NCI-H2171 (cell line): ENCODE measurements at regions not wholly inside any gene's neighbourhood (a gene's known extent, or its start where the extent isn't known, plus 50 kb on each side); places are given as distances from the start of the nearest gene placed in this dataset.
"Not testable (repeated sequence)": the region's sequence is repeated elsewhere in the genome, so short reads cannot be mapped to it uniquely, and the experiment has no call there.

Experiments used
- DNase-seq: peaks from one replicate; lab custom pipeline; 2025; lab: John Stamatoyannopoulos, UW

DNA sequence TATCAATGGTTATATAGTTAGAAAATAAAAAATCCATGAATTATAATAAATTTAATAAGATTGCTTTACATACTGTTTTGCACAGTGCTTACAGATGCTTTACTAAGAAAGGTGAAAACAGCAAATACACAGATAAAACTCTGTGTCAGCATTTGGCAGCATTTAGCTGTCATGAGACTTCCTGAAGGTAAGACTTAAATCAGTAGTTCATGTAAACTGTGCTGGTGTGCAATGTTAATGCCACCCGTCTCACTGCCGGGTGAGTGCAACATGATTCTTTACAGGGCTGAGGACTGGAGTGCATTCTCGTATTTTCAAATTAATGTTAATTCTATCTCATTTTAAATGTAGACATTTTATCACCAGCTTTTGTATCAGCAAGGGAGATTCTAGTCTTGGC is 326.2 kb upstream of the POT1 start:
- no peak for DNase-seq

DNA sequence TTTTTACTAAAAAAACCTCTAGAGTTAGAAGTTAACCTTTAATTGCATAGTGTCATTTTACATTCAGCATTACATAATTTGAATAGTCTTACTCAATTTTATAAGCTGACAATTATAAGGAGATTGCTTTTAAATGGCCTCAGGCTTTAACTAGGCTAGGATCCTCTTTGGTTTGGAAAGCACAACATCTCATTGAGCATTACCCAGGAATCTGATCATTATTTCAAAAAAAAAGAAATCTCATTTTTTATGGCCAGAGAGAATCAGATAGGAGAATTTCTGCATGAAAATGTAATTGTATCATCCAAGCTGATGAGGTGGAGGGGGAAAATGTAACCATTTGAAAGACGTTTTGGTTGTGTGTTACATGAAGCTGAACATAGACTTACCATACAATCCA is 324.9 kb upstream of the POT1 start:
- DNase-seq, result no peak

DNA sequence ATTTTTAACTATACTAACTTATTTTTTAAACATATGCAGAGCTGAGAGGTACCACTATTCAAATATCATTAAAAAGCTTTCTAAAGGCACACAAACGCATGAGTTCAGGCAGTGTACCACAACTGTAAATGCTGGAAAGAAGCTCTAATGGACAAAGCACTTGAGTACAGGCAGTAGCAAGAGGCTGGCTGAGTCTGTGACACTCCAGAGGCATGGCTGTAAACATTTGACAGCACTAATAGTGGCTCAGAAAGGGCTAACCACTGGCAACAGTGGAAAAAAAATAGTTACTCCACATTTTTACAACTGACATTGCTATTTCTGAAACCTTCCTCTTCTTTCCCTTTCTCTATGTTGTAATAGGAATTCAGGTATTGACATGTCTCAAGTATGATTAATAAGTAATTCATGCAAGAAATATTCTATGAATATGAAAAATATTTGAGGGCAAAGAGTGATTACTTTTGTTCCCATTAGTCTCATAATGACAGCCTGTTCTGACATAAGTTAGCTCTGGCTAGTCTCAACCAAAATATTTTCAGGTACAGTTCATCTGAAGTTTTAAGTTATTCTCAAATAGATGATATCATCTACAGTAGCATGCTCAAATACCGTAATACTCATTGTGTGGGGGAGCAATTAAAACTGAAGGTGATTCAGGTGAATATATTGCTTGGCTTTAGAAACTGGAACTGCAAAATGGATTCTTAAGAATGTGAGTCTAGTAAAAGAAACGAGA is 324.0 kb upstream of the POT1 start:
- DNase-seq, result no peak

DNA sequence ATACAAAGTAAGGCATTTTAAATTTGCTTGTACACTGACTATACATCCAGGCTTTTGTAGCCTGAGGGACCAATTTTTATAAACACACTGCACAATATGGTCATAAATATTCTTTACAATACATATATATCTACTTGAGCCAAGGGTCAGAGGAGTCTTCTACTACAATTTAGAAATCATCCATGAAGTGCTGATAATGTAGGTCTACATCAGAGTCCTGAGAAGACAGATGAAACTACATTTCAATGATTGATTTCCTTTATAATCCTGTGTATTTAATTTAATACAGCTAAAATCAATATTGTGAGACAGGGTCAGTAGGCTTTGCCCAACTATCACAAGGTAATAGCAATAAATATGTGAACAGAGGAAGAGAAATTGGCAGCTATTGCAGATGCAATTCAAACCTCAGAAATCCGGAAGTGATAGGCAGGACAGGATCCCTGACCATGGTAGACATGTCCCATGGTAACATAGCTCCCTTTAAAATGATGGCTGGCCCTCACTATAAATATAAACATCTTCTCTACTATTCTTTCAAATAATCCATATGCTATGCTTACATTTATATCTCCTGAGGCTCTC is 318.0 kb upstream of the POT1 start:
- no peak for DNase-seq

DNA sequence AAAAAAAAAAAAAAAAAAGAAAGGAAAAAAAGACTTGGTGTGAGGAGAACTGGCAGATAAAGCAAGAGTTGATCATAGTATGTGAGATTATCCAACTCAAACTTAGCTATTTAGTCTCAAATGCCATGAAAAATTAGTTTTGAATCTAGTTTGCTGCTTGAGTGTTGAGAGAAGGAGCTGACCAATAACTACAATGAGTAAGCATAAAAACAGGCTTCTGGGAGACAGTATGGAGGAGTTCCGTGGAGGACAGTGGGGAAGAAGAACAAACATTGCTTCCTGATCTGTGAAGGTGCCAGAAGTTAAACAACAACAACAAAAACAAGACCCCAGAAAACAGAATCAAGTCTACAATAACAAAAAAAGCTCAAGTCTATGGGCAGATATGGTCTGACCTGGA is 317.1 kb upstream of the POT1 start:
- no peak for DNase-seq

DNA sequence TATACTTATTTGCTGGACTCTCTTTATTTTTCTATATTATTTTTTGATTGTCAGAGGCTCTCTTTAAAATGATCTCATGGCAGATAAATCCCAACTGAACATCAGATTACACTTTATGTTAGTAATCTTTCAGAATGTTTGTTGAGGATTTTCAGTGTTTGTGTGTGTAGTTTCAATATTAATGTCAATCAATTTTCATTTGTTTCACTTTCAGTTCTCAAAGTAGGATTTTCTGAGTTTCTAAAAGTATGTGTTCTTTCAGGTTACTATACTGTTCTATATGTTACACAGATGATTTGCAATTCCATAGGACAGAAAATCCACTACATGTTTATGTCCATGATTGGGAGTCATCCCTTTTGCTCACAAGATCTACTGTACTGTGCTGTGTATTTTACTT is 311.9 kb upstream of the POT1 start:
- DNase-seq, result no peak

DNA sequence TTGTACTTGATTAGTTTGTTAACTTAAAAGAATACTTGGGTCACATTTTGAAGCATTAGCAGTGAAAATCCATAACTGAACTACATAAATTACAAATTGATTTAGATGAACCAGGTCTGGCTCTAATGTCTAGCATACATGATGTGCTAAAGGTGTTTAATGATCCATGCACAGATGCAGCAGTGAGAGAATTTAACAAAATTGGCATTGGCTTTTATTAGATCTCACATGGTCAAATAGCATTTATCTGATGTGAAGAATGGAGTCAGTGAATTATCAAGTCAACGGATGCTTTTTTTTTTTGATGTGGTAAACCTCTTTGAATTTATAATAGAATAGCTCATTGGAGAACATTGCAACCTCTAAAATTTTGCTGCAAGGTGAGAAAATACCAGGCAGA is 293.0 kb upstream of the POT1 start:
- DNase-seq, result no peak

DNA sequence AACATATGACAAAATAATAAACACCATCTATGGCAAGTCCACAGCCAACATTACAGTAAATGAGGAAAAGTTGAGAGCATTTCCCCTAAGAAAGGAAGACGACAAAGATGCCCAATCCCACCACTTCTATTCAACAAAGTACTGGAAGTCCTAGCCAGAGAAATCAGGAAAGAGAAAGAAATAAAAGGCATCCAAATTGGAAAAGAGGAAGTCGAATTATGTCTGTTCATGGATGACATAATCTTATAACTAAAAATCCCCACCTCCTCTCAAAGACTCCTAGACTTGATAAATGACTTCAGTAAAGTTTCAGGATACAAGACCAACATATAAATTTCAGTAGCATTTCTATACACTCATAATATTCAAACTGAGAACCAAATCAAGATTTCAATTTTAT is 288.5 kb upstream of the POT1 start:
- DNase-seq, result no peak

DNA sequence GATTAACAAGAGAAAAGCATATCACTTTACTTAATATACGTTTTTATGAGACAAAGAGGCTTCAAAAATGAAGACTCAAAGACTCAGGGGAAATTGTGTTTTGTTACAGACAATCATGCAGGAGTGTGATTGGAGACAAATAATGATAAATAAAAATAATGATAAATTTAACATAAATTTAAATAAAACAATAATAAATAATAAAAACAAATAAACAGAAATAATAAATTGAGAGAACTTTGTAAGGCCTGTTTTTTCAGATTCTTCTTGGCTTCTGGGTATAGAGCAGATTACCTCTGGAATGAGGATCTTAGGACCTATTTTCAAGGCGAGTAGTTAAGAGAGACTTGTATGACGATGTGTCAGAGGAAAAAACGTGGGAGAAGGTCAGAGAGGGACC is 271.4 kb upstream of the POT1 start:
- no peak for DNase-seq

DNA sequence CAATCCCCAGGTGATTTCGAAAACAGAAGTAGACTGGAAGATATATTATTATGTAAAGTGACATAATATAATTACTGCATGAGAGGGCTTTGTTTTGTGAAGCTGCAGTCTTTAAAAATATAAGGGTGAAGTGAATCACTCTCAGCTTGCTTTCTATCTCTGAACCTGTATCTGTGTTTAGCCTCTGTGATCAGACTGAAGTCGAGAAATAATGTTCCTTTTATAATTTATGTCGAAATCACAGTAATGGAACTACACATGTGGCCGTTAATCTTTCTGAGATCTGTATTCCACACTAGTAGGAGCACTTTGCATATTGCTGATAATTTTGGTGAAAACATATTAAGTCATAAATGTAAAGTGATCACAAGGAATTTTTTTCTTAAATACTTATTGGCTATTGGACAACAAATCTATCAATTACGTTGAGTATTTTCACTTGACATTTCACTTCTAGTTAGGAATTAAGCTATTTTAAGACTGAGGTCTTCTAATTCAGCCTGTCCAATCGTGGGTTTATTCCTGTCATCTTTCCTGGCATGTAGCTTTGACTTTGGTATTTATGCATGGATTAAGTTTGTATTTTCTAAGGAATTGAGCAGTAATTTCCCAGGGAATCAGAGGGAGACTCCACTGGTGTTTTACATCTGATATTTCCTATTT is 268.2 kb upstream of the POT1 start:
- DNase-seq, result no peak

DNA sequence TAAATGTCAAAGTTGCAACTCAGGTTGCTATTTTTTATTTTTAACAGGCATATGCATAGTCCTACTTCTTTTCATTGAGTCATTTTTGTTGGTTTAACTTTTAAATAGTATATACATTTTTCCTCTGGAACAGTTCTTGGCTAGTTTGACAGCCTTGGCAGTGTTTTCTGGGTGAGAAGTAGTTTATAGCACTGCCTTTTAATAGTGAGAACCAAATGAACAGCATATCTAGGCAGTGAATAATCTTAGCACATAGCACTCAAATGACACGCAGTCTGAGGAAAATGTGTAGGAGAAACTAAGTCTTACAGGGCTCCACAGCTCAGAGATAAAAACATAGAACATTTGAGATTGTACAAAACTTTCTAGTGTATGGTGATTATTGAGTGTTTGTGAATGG is 265.5 kb upstream of the POT1 start:
- no peak for DNase-seq

DNA sequence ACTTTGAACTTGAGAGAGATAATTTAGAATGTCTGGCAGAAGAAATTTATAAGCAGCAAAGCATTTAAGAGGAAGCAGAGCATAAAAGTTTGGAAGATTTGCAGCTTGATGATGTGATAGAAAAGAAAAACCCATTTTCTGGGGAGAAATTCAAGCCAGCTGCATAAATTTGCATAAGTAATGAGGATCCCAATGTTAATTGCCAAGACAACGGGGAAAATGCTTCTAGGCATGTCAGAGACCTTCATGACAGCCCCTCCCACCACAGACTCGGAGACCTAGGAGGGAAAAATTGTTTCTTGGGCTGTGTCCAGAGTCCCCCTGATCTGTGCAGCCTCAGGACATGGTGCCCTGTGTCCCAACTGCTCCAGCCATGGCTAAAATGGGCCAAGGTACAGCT is 263.6 kb upstream of the POT1 start:
- no peak for DNase-seq

DNA sequence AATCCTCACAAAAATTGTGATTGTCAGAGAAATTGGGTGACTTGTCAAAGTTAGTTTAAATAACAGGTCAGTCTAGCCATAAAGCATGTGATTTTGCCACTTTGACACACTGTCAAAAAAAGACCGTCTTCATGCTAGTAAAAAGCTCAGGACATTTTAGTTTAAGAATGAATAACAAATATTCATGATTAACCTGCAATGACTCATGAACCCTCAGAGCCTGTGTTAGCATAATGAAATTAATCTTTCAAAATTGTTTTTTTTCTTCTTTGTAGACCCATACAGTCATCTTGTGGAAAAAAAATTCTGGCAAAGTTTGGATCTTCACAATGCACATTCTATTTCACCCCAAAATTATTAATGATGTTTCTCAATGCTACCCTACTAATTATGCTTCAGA is 255.2 kb upstream of the POT1 start:
- DNase-seq, result no peak

DNA sequence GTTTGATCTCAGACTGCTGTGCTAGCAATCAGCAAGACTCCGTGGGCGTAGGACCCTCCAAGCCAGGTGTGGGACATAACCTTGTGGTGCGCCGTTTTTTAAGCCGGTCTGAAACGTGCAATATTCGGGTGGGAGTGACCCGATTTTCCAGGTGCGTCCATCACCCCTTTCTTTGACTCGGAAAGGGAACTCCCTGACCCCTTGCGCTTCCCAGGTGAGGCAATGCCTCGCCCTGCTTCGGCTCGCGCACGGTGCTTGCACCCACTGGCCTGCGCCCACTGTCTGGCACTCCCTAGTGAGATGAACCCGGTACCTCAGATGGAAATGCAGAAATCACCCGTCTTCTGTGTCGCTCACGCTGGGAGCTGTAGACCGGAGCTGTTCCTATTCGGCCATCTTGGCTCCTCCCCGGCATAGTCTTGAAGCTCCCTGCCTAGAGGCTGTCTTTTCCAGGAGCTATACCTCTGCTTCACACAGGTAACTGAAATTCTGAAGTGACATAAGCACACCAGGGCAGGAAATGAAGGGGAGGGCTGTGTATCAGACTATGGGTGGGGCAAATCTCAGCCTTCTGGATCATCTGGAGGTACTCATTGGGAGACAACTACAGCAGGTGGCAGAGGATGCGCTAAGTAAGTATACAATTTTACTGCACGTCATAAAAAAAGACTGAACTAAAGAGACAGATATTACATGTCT is 252.1 kb upstream of the POT1 start:
- not testable (repeated sequence) for DNase-seq

DNA sequence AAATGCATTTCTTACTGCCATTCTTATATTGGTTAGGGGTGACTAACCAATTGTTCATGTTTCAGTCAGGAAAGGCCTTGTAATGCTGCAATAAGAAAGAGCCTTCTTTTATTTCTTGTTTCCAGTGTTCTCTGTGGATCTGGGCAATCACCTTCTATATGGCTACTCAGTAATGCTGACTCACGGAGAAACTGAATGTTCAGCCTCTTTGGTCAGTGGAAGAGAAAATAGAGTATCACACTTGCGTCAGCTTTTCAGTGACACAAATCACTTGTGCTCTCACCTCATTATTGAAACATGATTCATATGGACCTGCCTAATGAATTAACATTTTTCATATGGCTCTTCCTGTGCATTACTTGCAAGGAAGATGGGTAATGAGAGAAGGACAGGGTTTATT is 243.9 kb upstream of the POT1 start:
- no peak for DNase-seq

DNA sequence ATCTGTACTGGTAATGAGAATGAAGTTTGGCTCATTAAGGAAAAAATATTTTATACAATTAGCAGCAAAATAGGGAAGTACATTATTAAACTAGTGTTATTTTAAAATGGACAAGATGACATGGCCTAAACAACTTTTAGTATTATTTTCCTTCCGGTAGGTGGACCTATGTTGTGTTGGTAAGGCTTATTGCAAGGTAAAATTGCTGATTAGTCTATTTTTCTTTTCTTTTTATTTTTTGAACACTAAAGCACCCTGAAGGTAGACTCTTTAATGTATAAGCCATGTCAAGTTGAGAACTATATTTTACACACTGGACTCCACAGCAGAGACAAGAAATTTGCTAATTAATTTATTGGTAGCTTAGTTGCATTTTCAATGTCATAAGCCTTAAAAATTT is 239.5 kb upstream of the POT1 start:
- no peak for DNase-seq

DNA sequence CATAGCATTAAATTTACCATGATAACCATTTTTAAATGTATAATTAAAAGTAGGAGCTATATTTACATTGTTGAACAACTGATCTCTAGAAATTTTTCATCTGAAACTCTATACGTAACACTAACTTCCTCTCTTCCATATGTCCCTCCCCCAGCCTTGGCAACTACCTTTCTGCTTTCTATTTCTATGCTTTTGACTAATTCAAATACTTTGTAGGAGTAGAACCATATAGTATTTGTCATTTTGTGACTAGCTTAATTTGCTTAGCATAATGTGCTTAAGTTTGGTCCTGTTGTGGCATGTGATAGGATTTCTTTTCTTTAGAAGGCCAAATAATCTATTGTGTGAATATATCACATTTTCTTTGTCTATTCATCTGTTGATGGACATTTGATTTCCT is 225.3 kb upstream of the POT1 start:
- DNase-seq, result no peak

DNA sequence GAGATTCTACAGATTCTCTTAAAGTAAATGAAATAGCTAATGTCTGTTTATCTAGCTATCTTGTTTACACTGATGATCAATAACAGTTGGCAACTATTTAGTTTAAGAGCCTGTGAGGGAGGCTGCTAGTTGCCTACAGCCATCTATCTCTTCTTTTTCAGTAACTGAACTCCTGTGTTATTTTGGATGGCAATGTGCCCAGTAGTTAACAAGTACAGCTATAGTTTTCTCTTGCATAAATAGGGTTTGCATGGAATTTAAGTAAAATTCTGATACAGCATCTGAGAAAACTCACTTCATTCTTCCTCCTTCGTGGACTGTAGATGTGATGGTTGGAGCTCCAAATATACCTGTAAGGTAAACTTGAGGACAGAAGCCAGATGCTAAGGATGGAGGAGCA is 219.5 kb upstream of the POT1 start:
- DNase-seq, result no peak

DNA sequence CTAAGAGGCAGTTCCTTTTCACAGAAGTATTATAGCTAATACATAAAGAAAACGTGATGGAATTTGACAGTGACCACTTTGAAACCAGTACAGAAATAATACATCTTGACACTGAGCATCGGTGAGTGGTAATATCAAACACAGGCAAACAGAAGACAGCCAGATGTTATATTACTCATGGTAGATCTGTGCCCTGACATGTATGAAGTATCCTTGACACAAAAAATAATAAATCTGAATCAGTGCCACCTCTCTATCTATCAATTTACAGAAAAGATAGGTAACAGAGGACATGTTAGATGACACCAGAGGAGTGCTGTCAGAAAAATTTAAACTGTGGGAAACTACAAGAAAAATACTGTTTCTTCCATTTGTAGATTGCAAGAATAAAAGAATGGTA is 217.4 kb upstream of the POT1 start:
- DNase-seq, result no peak

DNA sequence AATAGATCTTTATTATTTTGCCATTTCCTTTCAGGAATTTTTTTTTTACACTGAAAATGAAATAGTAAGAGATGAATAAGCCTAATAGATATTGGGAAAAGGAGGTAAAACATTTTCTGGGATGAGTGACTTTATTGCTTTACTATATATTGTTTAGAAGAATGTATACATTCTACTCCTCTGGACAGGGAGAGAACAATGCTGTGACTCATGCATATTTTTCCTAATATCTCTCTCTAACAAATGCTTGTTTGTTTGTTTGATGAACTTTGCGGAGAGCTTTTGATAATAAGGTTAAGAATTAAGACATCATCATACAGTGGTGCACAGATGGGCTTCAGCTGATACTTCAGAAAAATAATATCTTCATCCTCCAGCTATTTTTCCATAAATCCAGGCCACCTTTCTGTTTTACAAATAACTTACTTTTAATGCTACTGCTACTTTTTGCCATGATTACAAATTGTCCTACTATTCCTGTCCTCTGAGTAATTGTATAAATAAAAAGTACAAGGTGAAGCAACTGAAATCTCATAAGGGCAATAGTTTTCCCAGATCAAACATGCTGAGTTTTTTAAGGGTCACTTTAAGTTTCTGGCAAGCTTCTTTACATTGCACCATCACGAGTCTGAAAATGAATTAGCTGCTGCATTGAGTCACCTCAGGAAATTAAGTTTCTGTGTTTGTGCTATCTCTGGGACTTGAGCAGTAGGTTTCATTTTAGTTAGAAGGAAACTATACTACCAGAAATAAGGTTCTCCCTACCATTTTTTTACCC is 207.3 kb upstream of the POT1 start:
- DNase-seq, result no peak

DNA sequence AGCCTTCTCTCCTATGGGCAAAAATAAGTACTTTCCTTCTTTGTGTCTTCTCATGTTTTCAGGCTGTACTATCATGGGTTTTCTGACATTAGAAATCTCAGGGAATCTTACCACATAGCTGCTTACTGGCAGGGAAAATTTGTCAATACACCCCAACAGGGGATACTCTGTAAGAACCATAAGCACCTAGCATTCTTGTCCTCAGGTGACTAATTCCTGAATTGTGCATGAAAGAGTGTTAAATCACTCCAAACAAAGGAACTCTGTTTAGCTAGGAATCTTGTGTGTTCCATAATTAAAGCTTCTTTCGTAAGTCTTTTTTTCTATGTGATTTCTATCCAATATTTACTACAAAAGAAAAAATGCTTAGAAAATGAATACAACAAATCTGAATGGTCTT is 206.7 kb upstream of the POT1 start:
- no peak for DNase-seq

DNA sequence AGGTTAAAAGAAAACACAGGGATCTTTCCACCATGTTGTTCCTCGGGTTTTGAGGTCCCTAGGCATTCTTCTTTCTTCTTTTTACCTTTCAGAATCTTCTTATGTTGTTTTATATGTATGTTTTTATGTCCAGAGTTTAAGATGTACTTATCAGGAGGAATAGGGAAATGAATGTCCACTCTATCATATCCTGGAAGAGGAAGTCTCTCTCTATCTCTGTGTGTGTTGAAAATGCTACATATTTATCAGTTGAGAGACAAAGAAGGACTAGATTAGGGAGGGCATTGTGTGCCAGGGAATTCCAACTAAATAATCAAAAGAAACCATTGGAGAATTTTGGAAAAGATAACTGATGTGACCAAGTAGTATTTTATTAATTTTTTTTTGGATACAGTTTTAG is 200.5 kb upstream of the POT1 start:
- no peak for DNase-seq
